ENCODE measurements at regions not wholly inside any gene's neighbourhood (a gene's known extent, or its start where the extent isn't known, plus 50 kb on each side); places are given as distances from the start of the nearest gene placed in this dataset.

- intact Hi-C loops (cut with DNase I): no loop called here
- WGBS, 2 donors: 94 to 96% methylated on average over 3 of the region's 3 CpGs
- no peak for DNase-seq
- H3K27me3 ChIP-seq: no peaks in the 10 kb centered on the region
- no peak overlapping the region for H3K4me3 ChIP-seq
- H3K36me3 ChIP-seq: no peaks in the 10 kb centered on the region
- TF ChIP-seq POLR2A (IDR thresholded peaks at IDR 0.05) (no peak), POLR2AphosphoS5 (IDR thresholded peaks at IDR 0.05) (no peak), CTCF (IDR thresholded peaks at IDR 0.05) (no peak), EP300 (IDR thresholded peaks at IDR 0.05) (no peak)
- H3K4me1 ChIP-seq: no peaks in the 10 kb centered on the region
- H3K9me3 ChIP-seq: no peaks in the 10 kb centered on the region
- no peak overlapping the region for H3K27ac ChIP-seq
Measured at GRCh38 chrX:11913001-11913400, 155.0 kb downstream of the MSL3 start.

- Histone ChIP-seq H3K27me3 (no peaks in the 10 kb centered on the region), H3K4me1 (no peaks in the 10 kb centered on the region), H3K27ac (no peak overlapping the region), H3K9me3 (no peaks in the 10 kb centered on the region), H3K36me3 (no peaks in the 10 kb centered on the region), H3K4me3 (no peak overlapping the region)
- intact Hi-C loops (cut with DNase I): no loop called here
- DNase-seq: no peak
- WGBS, 2 donors: 77 to 80% methylated on average over 5 of the region's 5 CpGs
- TF ChIP-seq EP300 (IDR thresholded peaks at IDR 0.05) (no peak), POLR2AphosphoS5 (IDR thresholded peaks at IDR 0.05) (no peak), CTCF (IDR thresholded peaks at IDR 0.05) (no peak), POLR2A (IDR thresholded peaks at IDR 0.05) (no peak)
Measured at GRCh38 chrX:11929476-11929875, 171.4 kb downstream of the MSL3 start.

DNA sequence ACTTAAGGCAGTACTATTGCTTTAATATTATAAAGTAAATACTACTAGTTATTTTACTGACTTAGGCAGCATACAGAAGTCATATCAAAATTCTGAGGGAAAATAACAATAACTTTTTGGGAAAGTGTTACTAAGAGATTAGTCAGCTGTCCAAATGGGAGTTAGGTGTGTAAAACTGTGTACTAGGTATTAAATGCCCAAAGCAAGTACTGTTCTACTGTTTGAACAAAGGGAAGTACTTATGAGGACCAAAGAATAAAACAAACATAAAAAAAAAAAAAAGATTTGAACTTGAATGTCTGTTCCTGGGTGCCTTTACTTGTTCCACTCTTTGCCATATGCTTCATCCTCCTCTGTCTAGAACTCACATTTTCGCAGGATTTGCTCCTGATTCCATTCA lies 174.4 kb downstream of the MSL3 start:
- no peaks in the 10 kb centered on the region for H3K36me3 ChIP-seq
- intact Hi-C loops (cut with DNase I): no loop called here
- no peak for DNase-seq
- H3K27ac ChIP-seq: no peak overlapping the region
- WGBS, 2 donors: 79 to 86% methylated on average over 1 of the region's 1 CpG
- no peaks in the 10 kb centered on the region for H3K27me3 ChIP-seq
- no peak overlapping the region for H3K4me3 ChIP-seq
- no peaks in the 10 kb centered on the region for H3K4me1 ChIP-seq
- TF ChIP-seq POLR2AphosphoS5 (IDR thresholded peaks at IDR 0.05): no peak
- no peak for TF ChIP-seq EP300 (IDR thresholded peaks at IDR 0.05)
- TF ChIP-seq CTCF (IDR thresholded peaks at IDR 0.05): no peak
- TF ChIP-seq POLR2A (IDR thresholded peaks at IDR 0.05): no peak
- H3K9me3 ChIP-seq: no peaks in the 10 kb centered on the region

GRCh38 chrX:11934089-11934488 lies 176.1 kb downstream of the MSL3 start:
- Histone ChIP-seq H3K9me3 (no peaks in the 10 kb centered on the region), H3K27me3 (no peaks in the 10 kb centered on the region), H3K27ac (no peak overlapping the region), H3K36me3 (no peaks in the 10 kb centered on the region), H3K4me1 (no peaks in the 10 kb centered on the region), H3K4me3 (no peak overlapping the region)
- intact Hi-C loops (cut with DNase I): no loop called here
- TF ChIP-seq EP300 (IDR thresholded peaks at IDR 0.05): no peak
- TF ChIP-seq CTCF (IDR thresholded peaks at IDR 0.05): no peak
- TF ChIP-seq POLR2AphosphoS5 (IDR thresholded peaks at IDR 0.05): no peak
- TF ChIP-seq POLR2A (IDR thresholded peaks at IDR 0.05): no peak
- DNase-seq: no peak
- 79 to 97% methylated on average over 1 of the region's 1 CpG for WGBS, 2 donors

GRCh38 chrX:11941571-11941970 lies 183.5 kb downstream of the MSL3 start:
- WGBS, 2 donors: 57 to 70% methylated on average over 5 of the region's 5 CpGs
- DNase-seq: no peak
- intact Hi-C loops (cut with DNase I): no loop called here
- no peak for TF ChIP-seq CTCF (IDR thresholded peaks at IDR 0.05)
- TF ChIP-seq EP300 (IDR thresholded peaks at IDR 0.05): no peak
- TF ChIP-seq POLR2A (IDR thresholded peaks at IDR 0.05): no peak
- TF ChIP-seq POLR2AphosphoS5 (IDR thresholded peaks at IDR 0.05): no peak
- Histone ChIP-seq H3K27me3 (no peaks in the 10 kb centered on the region), H3K9me3 (no peaks in the 10 kb centered on the region), H3K4me1 (no peaks in the 10 kb centered on the region), H3K4me3 (no peak overlapping the region), H3K27ac (no peak overlapping the region), H3K36me3 (no peaks in the 10 kb centered on the region)

Measured in sigmoid colon (tissue), 6 donors.